ENCODE measurements at regions not wholly inside any gene's neighbourhood (a gene's known extent, or its start where the extent isn't known, plus 50 kb on each side); places are given as distances from the start of the nearest gene placed in this dataset.

GRCh38 chr15:53310709-53311108 is 448.8 kb downstream of the WDR72 start:
- TF ChIP-seq, protein P1, sequence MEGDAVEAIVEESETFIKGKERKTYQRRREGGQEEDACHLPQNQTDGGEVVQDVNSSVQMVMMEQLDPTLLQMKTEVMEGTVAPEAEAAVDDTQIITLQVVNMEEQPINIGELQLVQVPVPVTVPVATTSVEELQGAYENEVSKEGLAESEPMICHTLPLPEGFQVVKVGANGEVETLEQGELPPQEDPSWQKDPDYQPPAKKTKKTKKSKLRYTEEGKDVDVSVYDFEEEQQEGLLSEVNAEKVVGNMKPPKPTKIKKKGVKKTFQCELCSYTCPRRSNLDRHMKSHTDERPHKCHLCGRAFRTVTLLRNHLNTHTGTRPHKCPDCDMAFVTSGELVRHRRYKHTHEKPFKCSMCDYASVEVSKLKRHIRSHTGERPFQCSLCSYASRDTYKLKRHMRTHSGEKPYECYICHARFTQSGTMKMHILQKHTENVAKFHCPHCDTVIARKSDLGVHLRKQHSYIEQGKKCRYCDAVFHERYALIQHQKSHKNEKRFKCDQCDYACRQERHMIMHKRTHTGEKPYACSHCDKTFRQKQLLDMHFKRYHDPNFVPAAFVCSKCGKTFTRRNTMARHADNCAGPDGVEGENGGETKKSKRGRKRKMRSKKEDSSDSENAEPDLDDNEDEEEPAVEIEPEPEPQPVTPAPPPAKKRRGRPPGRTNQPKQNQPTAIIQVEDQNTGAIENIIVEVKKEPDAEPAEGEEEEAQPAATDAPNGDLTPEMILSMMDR (IDR thresholded peaks at IDR 0.05) = no peak
- TF ChIP-seq POLR2A (IDR thresholded peaks at IDR 0.05) = no peak
